ENCODE measurements at regions not wholly inside any gene's neighbourhood (a gene's known extent, or its start where the extent isn't known, plus 50 kb on each side); places are given as distances from the start of the nearest gene placed in this dataset.

DNA sequence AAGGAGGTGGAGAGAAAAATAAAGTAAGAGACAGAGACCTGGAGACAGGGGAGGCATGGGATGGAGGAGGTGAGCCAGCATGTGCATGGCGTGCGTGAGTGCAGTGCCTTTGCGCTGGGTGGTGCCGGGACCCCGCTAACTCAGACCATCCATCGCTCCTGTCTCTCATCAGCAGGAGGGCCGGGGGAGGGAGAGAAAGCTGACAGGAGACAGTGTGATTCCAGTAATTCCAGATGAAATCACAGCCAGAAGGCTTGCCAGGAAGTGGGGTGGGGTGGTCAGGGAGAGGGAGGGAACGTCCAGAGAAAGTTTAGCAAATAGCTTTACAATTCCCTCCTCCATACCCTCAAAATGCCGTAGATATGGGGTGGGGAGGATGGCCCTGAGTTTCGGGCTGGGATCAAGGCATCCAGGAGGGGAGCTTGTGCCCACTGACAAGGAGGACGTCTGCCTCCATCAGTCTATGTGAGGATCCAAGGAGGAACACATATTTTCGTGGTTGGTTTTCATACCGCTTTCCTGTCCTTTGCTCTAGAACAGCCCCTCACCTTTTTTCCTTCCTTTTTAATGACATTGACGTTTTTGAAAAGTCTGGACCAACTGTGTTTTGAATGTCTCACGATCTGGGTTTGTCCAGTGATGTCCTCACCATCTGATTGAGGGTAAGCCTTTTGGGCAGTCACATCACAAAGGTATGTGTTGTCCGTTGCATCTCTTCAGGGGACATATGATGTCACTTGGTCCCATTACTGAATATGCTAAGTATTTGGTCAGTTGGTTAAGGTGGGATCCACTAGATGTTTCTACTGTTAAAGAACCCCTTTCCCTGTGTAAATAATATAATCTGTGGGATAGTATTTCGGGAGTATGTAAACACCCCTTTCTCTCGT lies 567.3 kb downstream of the MIAT start:
- TF ChIP-seq CTCF (IDR thresholded peaks at IDR 0.05) (no peak), POLR2A (IDR thresholded peaks at IDR 0.05) (no peak)

Measured in Peyer's patch (tissue), 4 donors.